HepG2 (cell line): ENCODE measurements at regions not wholly inside any gene's neighbourhood (a gene's known extent, or its start where the extent isn't known, plus 50 kb on each side); places are given as distances from the start of the nearest gene placed in this dataset.

Experiments used
- ATAC-seq: fragments of 200-7000 bp; cut with Tn5 transposase; 3 replicates; pipeline ENCODE4 v1.9.1; 2020; ENCODE audit warnings: mild to moderate bottlenecking, moderate library complexity
- BruUV-seq: library from RNA; stranded (reverse); fragments of 400-500 nt; replicated peaks from 2 replicates; lab custom pipeline; 2021; lab: Mats Ljungman, UMichigan
- CTCF ChIA-PET: fragments of 300-600 bp; formaldehyde crosslinking; extraction: SDS; loops from one replicate; lab custom pipeline; 2021; ENCODE audit warnings: low total read pairs, inconsistent platforms, low intra/inter-chr PET ratio; lab: Yijun Ruan, JAX
- POLR2A ChIA-PET: fragments of 350-600 bp; sonication (Branson Sonifier 250); formaldehyde crosslinking; loops from one replicate; lab custom pipeline; 2020; ENCODE audit warnings: antibody characterized with exemption, inconsistent platforms; lab: Yijun Ruan, JAX
- DNase-seq: peaks from one replicate; pipeline ENCODE4 v3.0.0-alpha.2; 2015; ENCODE audit warnings: low spot score
- FAIRE-seq: peaks from 3 replicates; lab custom pipeline; 2011; peaks lifted over from hg19 to GRCh38; lab: Jason Lieb, UNC
- H2AFZ ChIP-seq: one replicate; pipeline ENCODE4 v1.6.1; 2011; ENCODE audit warnings: low read length, inconsistent platforms
- H3K27ac ChIP-seq: fragments of 300-600 bp; 3 replicates; pipeline ENCODE4 v1.8.0; 2011; ENCODE audit warnings: mixed run types, mild to moderate bottlenecking, mixed read lengths, low read length, inconsistent platforms; ENCODE audit not compliant: insufficient read depth; ENCODE audit errors: extremely low read length
- H3K27me3 ChIP-seq, 2 experiments: fragments of 200-600 bp in 1 of 2; 2 replicates in 1 of 2; 3 replicates in 1 of 2; pipeline versions ENCODE4 v1.6.0 to v1.8.0; 2011; ENCODE audit warnings: low read length in 2 of 2, mild to moderate bottlenecking in 2 of 2, moderate library complexity in 2 of 2, inconsistent platforms in 1 of 2; ENCODE audit not compliant: insufficient read depth in 2 of 2, control insufficient read depth in 1 of 2
- H3K36me3 ChIP-seq, 2 experiments: fragments of 200-600 bp in 1 of 2; replicated peaks in 1 of 2; 2 replicates in 1 of 2; 3 replicates in 1 of 2; pipeline versions ENCODE4 v1.5.1 to v1.8.0; 2011; ENCODE audit warnings: low read length in 2 of 2, inconsistent platforms in 1 of 2; ENCODE audit not compliant: insufficient read depth in 2 of 2, control insufficient read depth in 1 of 2
- H3K4me1 ChIP-seq: 2 replicates; pipeline ENCODE4 v1.5.1; 2012; ENCODE audit warnings: low read length, inconsistent platforms; ENCODE audit not compliant: insufficient read depth
- H3K4me2 ChIP-seq: 2 replicates; pipeline ENCODE4 v1.6.0; 2011; ENCODE audit warnings: low read depth, low read length, inconsistent platforms
- H3K4me3 ChIP-seq, 3 experiments: fragments of 200-600 bp in 1 of 3; sonication (generic), shearing (Covaris generic) in 1 of 3; replicated peaks in 1 of 3; 2 replicates each; pipeline ENCODE4 v1.5.1; 2011 to 2016; ENCODE audit warnings: low read length in 3 of 3, inconsistent platforms in 2 of 3, low read depth in 2 of 3, mild to moderate bottlenecking in 2 of 3, control low read depth in 1 of 3, mixed read lengths in 1 of 3; ENCODE audit not compliant: insufficient read depth in 1 of 3
- H3K79me2 ChIP-seq: one replicate; pipeline ENCODE4 v1.6.1; 2011; ENCODE audit warnings: low read length, inconsistent platforms; ENCODE audit not compliant: insufficient read depth
- H3K9ac ChIP-seq: 2 replicates; pipeline ENCODE4 v1.6.0; 2011; ENCODE audit warnings: mild to moderate bottlenecking, low read depth, low read length, inconsistent platforms; ENCODE audit not compliant: insufficient read depth
- H3K9me3 ChIP-seq: 2 replicates; pipeline ENCODE4 v1.5.1; 2012; ENCODE audit warnings: mild to moderate bottlenecking, low read length
- H4K20me1 ChIP-seq: 2 replicates; pipeline ENCODE4 v1.6.0; 2011; ENCODE audit warnings: inconsistent platforms, mild to moderate bottlenecking, low read length, moderate library complexity; ENCODE audit not compliant: insufficient read depth
- BHLHE40 ChIP-seq: IDR thresholded peaks from 2 replicates; pipeline ENCODE4 v1.6.1; 2011; ENCODE audit warnings: low read length, improper control_type of control experiment
- ELF4 ChIP-seq: sonication (generic); formaldehyde crosslinking; IDR thresholded peaks from 2 replicates; pipeline ENCODE4 v1.5.0; 2020; ENCODE audit warnings: missing genetic modification reagents, mild to moderate bottlenecking, moderate library complexity, borderline replicate concordance
- FLYWCH1 ChIP-seq: sonication (generic); formaldehyde crosslinking; IDR thresholded peaks from 2 replicates; pipeline ENCODE4 v1.8.1; 2023; ENCODE audit warnings: mild to moderate bottlenecking, missing genetic modification reagents
- KMT2B ChIP-seq: IDR thresholded peaks from 2 replicates; pipeline ENCODE4 v1.6.1; 2016; ENCODE audit warnings: missing genetic modification reagents, missing compliant biosample characterization
- MAF1 ChIP-seq: sonication (generic); formaldehyde crosslinking; IDR thresholded peaks from 2 replicates; pipeline ENCODE4 v1.5.0; 2020; ENCODE audit warnings: missing genetic modification reagents, borderline replicate concordance
- SMAD9 ChIP-seq: sonication (generic); formaldehyde crosslinking; IDR thresholded peaks from 2 replicates; pipeline ENCODE4 v1.5.1; 2020; ENCODE audit warnings: mild to moderate bottlenecking, missing genetic modification reagents
- ZBTB7B ChIP-seq: sonication (generic); formaldehyde crosslinking; IDR thresholded peaks from 2 replicates; pipeline ENCODE4 v1.4.0; 2020; ENCODE audit warnings: missing genetic modification reagents
- ZC3H13 ChIP-seq: sonication (generic); formaldehyde crosslinking; IDR thresholded peaks from 2 replicates; pipeline ENCODE4 v1.8.1; 2023; ENCODE audit warnings: mild to moderate bottlenecking, missing genetic modification reagents, moderate library complexity
- ZKSCAN8 ChIP-seq: IDR thresholded peaks from 2 replicates; pipeline ENCODE4 v1.6.1; 2016; ENCODE audit warnings: borderline replicate concordance, missing genetic modification reagents, missing compliant biosample characterization
- ZNF264 ChIP-seq: sonication (generic); formaldehyde crosslinking; IDR thresholded peaks from 2 replicates; pipeline ENCODE4 v1.4.0; 2020; ENCODE audit warnings: missing genetic modification reagents
- ZNF644 ChIP-seq: IDR thresholded peaks from 2 replicates; pipeline ENCODE4 v1.6.1; 2016; ENCODE audit warnings: low read depth
- ZNF737 ChIP-seq: sonication (generic); formaldehyde crosslinking; IDR thresholded peaks from 2 replicates; pipeline ENCODE4 v1.5.0; 2020; ENCODE audit warnings: missing genetic modification reagents, mild to moderate bottlenecking, borderline replicate concordance
- WGBS: methylation state at CpG from one replicate; pipeline ENCODE4 v1.1.6; 2017; ENCODE audit warnings: low lambda C conversion rate; 5-methylcytosine and 5-hydroxymethylcytosine counted together
- in situ Hi-C: cut with HindIII; loops from 2 replicates; pipeline ENCODE4 v1.10.0; 2017; ENCODE audit warnings: low pct_unique_long_range_greater_than_20kb; ENCODE audit not compliant: extremely low pct_ligation_motif_present
- intact Hi-C: fragments of 100-400 bp; cut with micrococcal nuclease; formaldehyde crosslinking; loops from one replicate; pipeline ENCODE4 v1.10.0; 2022; ENCODE audit not compliant: unreplicated experiment
- TF ChIP-seq, protein P1 (sequence below): sonication (generic); formaldehyde crosslinking; IDR thresholded peaks from 2 replicates; pipeline ENCODE4 v1.4.0; 2020; ENCODE audit warnings: missing genetic modification reagents
- TF ChIP-seq, protein P2 (sequence below): sonication (generic); formaldehyde crosslinking; IDR thresholded peaks from 2 replicates; pipeline ENCODE4 v1.5.1; 2020; ENCODE audit warnings: mild to moderate bottlenecking, missing genetic modification reagents, moderate library complexity

DNA sequence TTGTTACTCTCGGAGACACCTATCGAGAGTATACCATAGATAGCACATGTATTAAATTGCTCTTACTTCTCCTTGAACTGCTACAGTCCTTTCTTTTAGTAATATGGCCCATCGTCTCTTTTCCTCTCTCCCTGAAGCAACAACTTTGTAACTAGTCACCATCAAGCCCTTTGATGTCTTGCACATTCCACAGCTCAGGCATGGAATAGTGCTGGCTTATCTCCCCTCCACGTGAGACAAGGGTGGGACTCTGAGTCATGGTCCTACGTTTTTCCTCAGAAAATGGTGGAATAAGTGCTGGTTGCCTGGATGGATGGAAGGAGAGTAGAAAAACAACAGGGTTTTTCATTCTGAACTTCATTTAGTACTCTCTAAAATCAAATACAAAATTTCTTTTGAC, 163.3 kb upstream of the MBNL1 start:
- no peak for ATAC-seq
- Histone ChIP-seq H4K20me1 (no peaks in the 10 kb centered on the region), H3K79me2 (no peaks in the 10 kb centered on the region), H3K27ac (no peak overlapping the region), H3K9me3 (no peaks in the 10 kb centered on the region), H3K9ac (no peak overlapping the region), H3K27me3 (no peaks in the 10 kb centered on the region), H3K4me2 (no peak overlapping the region), H3K4me3 (no peak overlapping the region), H3K4me1 (no peaks in the 10 kb centered on the region), H3K36me3 (no peaks in the 10 kb centered on the region), H2AFZ (no peak overlapping the region)
- ChIA-PET POLR2A (no interaction called here), CTCF (no interaction called here)
- 21% methylated on average over 5 of the region's 5 CpGs for WGBS
- no peak for FAIRE-seq
- in situ Hi-C loops, result no loop called here
- TF ChIP-seq ELF4, result no peak
- TF ChIP-seq BHLHE40, result peak; percentile 62
- BruUV-seq, result no TSS peak
- peak; percentile 6 for DNase-seq
- intact Hi-C loops, result no loop called here

DNA sequence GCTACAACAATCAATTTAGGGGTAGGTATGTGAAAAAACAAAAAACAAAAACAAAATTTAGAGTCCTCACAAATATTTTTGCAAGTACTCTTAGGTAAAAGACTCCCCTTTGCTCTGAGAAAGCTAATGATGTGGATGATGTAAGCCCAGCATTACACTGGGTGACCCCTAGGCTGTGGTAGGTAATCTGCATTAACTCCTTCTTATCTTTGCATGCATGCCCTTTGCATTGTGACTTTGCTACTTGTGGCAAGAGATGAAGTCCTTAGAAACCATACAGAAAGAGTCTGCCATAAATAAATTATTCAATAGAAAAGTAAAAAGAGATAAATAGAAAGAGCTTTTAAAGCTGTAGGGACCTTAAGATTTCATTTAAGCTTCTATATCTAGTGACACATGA, 159.7 kb upstream of the MBNL1 start:
- H3K4me2 ChIP-seq, result no peak overlapping the region
- ChIA-PET CTCF (no interaction called here), POLR2A (no interaction called here)
- no peaks in the 10 kb centered on the region for H4K20me1 ChIP-seq
- no peak overlapping the region for H3K27ac ChIP-seq
- H3K79me2 ChIP-seq, result no peaks in the 10 kb centered on the region
- H3K9me3 ChIP-seq, result no peaks in the 10 kb centered on the region
- in situ Hi-C loops (no loop called here), intact Hi-C loops (no loop called here)
- no TSS peak for BruUV-seq
- H3K36me3 ChIP-seq, result no peaks in the 10 kb centered on the region
- no peak overlapping the region for H3K4me3 ChIP-seq
- FAIRE-seq, result no peak
- DNase-seq, result no peak
- H3K27me3 ChIP-seq, result no peaks in the 10 kb centered on the region
- no peak overlapping the region for H3K9ac ChIP-seq
- no peaks in the 10 kb centered on the region for H3K4me1 ChIP-seq
- no peak for ATAC-seq
- no peak overlapping the region for H2AFZ ChIP-seq
- TF ChIP-seq FLYWCH1 (CRISPR knock-in tag) (no peak), SMAD9 (no peak), ZBTB7B (CRISPR knock-in tag) (no peak), ZNF644 (CRISPR knock-in tag) (no peak), ZKSCAN8 (no peak), ZNF264 (CRISPR knock-in tag) (no peak), MAF1 (CRISPR knock-in tag) (no peak), KMT2B (CRISPR knock-in tag) (no peak), ZNF737 (CRISPR knock-in tag) (no peak), ZC3H13 (CRISPR knock-in tag) (no peak)
- TF ChIP-seq, protein P1, sequence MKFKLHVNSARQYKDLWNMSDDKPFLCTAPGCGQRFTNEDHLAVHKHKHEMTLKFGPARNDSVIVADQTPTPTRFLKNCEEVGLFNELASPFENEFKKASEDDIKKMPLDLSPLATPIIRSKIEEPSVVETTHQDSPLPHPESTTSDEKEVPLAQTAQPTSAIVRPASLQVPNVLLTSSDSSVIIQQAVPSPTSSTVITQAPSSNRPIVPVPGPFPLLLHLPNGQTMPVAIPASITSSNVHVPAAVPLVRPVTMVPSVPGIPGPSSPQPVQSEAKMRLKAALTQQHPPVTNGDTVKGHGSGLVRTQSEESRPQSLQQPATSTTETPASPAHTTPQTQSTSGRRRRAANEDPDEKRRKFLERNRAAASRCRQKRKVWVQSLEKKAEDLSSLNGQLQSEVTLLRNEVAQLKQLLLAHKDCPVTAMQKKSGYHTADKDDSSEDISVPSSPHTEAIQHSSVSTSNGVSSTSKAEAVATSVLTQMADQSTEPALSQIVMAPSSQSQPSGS (CRISPR knock-in tag), result no peak
- TF ChIP-seq, protein P2, sequence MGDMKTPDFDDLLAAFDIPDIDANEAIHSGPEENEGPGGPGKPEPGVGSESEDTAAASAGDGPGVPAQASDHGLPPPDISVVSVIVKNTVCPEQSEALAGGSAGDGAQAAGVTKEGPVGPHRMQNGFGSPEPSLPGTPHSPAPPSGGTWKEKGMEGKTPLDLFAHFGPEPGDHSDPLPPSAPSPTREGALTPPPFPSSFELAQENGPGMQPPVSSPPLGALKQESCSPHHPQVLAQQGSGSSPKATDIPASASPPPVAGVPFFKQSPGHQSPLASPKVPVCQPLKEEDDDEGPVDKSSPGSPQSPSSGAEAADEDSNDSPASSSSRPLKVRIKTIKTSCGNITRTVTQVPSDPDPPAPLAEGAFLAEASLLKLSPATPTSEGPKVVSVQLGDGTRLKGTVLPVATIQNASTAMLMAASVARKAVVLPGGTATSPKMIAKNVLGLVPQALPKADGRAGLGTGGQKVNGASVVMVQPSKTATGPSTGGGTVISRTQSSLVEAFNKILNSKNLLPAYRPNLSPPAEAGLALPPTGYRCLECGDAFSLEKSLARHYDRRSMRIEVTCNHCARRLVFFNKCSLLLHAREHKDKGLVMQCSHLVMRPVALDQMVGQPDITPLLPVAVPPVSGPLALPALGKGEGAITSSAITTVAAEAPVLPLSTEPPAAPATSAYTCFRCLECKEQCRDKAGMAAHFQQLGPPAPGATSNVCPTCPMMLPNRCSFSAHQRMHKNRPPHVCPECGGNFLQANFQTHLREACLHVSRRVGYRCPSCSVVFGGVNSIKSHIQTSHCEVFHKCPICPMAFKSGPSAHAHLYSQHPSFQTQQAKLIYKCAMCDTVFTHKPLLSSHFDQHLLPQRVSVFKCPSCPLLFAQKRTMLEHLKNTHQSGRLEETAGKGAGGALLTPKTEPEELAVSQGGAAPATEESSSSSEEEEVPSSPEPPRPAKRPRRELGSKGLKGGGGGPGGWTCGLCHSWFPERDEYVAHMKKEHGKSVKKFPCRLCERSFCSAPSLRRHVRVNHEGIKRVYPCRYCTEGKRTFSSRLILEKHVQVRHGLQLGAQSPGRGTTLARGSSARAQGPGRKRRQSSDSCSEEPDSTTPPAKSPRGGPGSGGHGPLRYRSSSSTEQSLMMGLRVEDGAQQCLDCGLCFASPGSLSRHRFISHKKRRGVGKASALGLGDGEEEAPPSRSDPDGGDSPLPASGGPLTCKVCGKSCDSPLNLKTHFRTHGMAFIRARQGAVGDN (CRISPR knock-in tag), result no peak
